Chondrocyte (in vitro differentiated cells): ENCODE measurements at regions not wholly inside any gene's neighbourhood (a gene's known extent, or its start where the extent isn't known, plus 50 kb on each side); places are given as distances from the start of the nearest gene placed in this dataset.

Experiments
- DNase-seq: peaks from one replicate; pipeline ENCODE4 v3.0.0; 2021; ENCODE audit warnings: mixed read lengths, low spot score
- H3K27ac Mint-ChIP-seq: one replicate; pipeline ENCODE4 v1.8.0; 2021; ENCODE audit warnings: mild to moderate bottlenecking, moderate library complexity, mixed read lengths; ENCODE audit not compliant: unreplicated experiment
- H3K27me3 Mint-ChIP-seq: 2 replicates; pipeline ENCODE4 v1.8.0; 2021; ENCODE audit warnings: low read depth, mixed read lengths
- H3K36me3 Mint-ChIP-seq: 2 replicates; pipeline ENCODE4 v1.8.0; 2021; ENCODE audit warnings: low read depth, mixed read lengths
- H3K4me1 Mint-ChIP-seq: 2 replicates; pipeline ENCODE4 v1.8.0; 2021; ENCODE audit warnings: low read depth, mild to moderate bottlenecking, mixed read lengths
- H3K4me3 Mint-ChIP-seq: one replicate; pipeline ENCODE4 v1.8.0; 2021; ENCODE audit warnings: mild to moderate bottlenecking, moderate library complexity, mixed read lengths; ENCODE audit not compliant: unreplicated experiment
- H3K9me3 Mint-ChIP-seq: 2 replicates; pipeline ENCODE4 v1.8.0; 2021; ENCODE audit warnings: low read depth, mixed read lengths
- CTCF ChIP-seq: fragments of 200-600 bp; sonication (generic); IDR thresholded peaks from 2 replicates; pipeline ENCODE4 v1.5.0; 2021; ENCODE audit warnings: antibody characterized with exemption, mild to moderate bottlenecking, moderate library complexity

- no peaks in the 10 kb centered on the region for H3K27me3 Mint-ChIP-seq
- DNase-seq: no peak
- TF ChIP-seq CTCF: no peak
- no peaks in the 10 kb centered on the region for H3K9me3 Mint-ChIP-seq
- H3K4me1 Mint-ChIP-seq: no peaks in the 10 kb centered on the region
- no peak overlapping the region for H3K27ac Mint-ChIP-seq
- H3K4me3 Mint-ChIP-seq: no peak overlapping the region
- H3K36me3 Mint-ChIP-seq: no peaks in the 10 kb centered on the region
These were observed 74.1 kb downstream of the EFNB1 start for GRCh38 chrX:68902706-68903504.

- H3K27me3 Mint-ChIP-seq: no peaks in the 10 kb centered on the region
- H3K36me3 Mint-ChIP-seq: no peaks in the 10 kb centered on the region
- no peak overlapping the region for H3K4me3 Mint-ChIP-seq
- TF ChIP-seq CTCF: no peak
- DNase-seq: no peak
- no peak overlapping the region for H3K27ac Mint-ChIP-seq
- no peaks in the 10 kb centered on the region for H3K4me1 Mint-ChIP-seq
- H3K9me3 Mint-ChIP-seq: no peaks in the 10 kb centered on the region
These were observed 72.7 kb downstream of the EFNB1 start for GRCh38 chrX:68901519-68901918.

GRCh38 chrX:68898598-68898997 lies 69.8 kb downstream of the EFNB1 start:
- H3K4me1 Mint-ChIP-seq: peaks cover 20% of the 10 kb centered on the region
- H3K27me3 Mint-ChIP-seq: no peaks in the 10 kb centered on the region
- H3K27ac Mint-ChIP-seq: no peak overlapping the region
- H3K9me3 Mint-ChIP-seq: peaks cover 2% of the 10 kb centered on the region
- DNase-seq: no peak
- H3K4me3 Mint-ChIP-seq: no peak overlapping the region
- TF ChIP-seq CTCF: no peak
- no peaks in the 10 kb centered on the region for H3K36me3 Mint-ChIP-seq

- H3K36me3 Mint-ChIP-seq: no peaks in the 10 kb centered on the region
- no peaks in the 10 kb centered on the region for H3K27me3 Mint-ChIP-seq
- H3K4me3 Mint-ChIP-seq: no peak overlapping the region
- no peak for TF ChIP-seq CTCF
- no peak overlapping the region for H3K27ac Mint-ChIP-seq
- no peak for DNase-seq
- H3K9me3 Mint-ChIP-seq: peaks cover 2% of the 10 kb centered on the region
- H3K4me1 Mint-ChIP-seq: peaks cover 20% of the 10 kb centered on the region
These were observed 68.5 kb downstream of the EFNB1 start for GRCh38 chrX:68897118-68897945.

GRCh38 chrX:68896581-68896980 lies 67.8 kb downstream of the EFNB1 start:
- H3K27ac Mint-ChIP-seq: no peak overlapping the region
- no peaks in the 10 kb centered on the region for H3K36me3 Mint-ChIP-seq
- no peaks in the 10 kb centered on the region for H3K27me3 Mint-ChIP-seq
- DNase-seq: no peak
- TF ChIP-seq CTCF: no peak
- no peak overlapping the region for H3K4me3 Mint-ChIP-seq
- peaks cover 20% of the 10 kb centered on the region for H3K4me1 Mint-ChIP-seq
- peaks cover 2% of the 10 kb centered on the region for H3K9me3 Mint-ChIP-seq
